ENCODE measurements at regions not wholly inside any gene's neighbourhood (a gene's known extent, or its start where the extent isn't known, plus 50 kb on each side); places are given as distances from the start of the nearest gene placed in this dataset.

- no peak for DNase-seq
Observed at GRCh38 chr13:92938486-92939020, 288.1 kb upstream of the GPC6 start.

GRCh38 chr13:92941167-92941566 lies 285.4 kb upstream of the GPC6 start:
- no peak for DNase-seq

GRCh38 chr13:92947770-92948434 lies 278.7 kb upstream of the GPC6 start:
- no peak for DNase-seq

GRCh38 chr13:92950771-92951170 lies 275.8 kb upstream of the GPC6 start:
- DNase-seq, result no peak

GRCh38 chr13:92951273-92951890 lies 275.2 kb upstream of the GPC6 start:
- DNase-seq, result no peak

GRCh38 chr13:92952161-92952560 lies 274.4 kb upstream of the GPC6 start:
- no peak for DNase-seq

GRCh38 chr13:92954746-92955145 lies 271.9 kb upstream of the GPC6 start:
- no peak for DNase-seq

GRCh38 chr13:92959790-92960189 lies 266.8 kb upstream of the GPC6 start:
- no peak for DNase-seq

GRCh38 chr13:92963029-92963428 lies 263.6 kb upstream of the GPC6 start:
- DNase-seq, result no peak

GRCh38 chr13:92966341-92966740 lies 260.3 kb upstream of the GPC6 start:
- DNase-seq, result no peak

GRCh38 chr13:92966900-92967299 lies 259.7 kb upstream of the GPC6 start:
- DNase-seq, result no peak

- no peak for DNase-seq
Observed at GRCh38 chr13:92967923-92968322, 258.7 kb upstream of the GPC6 start.

- no peak for DNase-seq
Observed at GRCh38 chr13:92972751-92973150, 253.9 kb upstream of the GPC6 start.

GRCh38 chr13:92974905-92975429 lies 251.6 kb upstream of the GPC6 start:
- no peak for DNase-seq

- no peak for DNase-seq
Observed at GRCh38 chr13:92976657-92977056, 249.9 kb upstream of the GPC6 start.

- no peak for DNase-seq
Observed at GRCh38 chr13:92984151-92984550, 242.5 kb upstream of the GPC6 start.

- DNase-seq, result no peak
Observed at GRCh38 chr13:92989301-92989700, 237.3 kb upstream of the GPC6 start.

- DNase-seq, result no peak
Observed at GRCh38 chr13:92991692-92992091, 234.9 kb upstream of the GPC6 start.

GRCh38 chr13:92994056-92994455 lies 232.6 kb upstream of the GPC6 start:
- DNase-seq, result no peak

- DNase-seq, result no peak
Observed at GRCh38 chr13:93001866-93002461, 224.6 kb upstream of the GPC6 start.

GRCh38 chr13:93003531-93003930 lies 223.1 kb upstream of the GPC6 start:
- no peak for DNase-seq

GRCh38 chr13:93004919-93005318 lies 221.7 kb upstream of the GPC6 start:
- no peak for DNase-seq

- DNase-seq, result no peak
Observed at GRCh38 chr13:93007928-93008327, 218.7 kb upstream of the GPC6 start.

- no peak for DNase-seq
Observed at GRCh38 chr13:93017493-93018112, 209.0 kb upstream of the GPC6 start.
